Rectal smooth muscle tissue (tissue), 1 donor: ENCODE measurements at regions not wholly inside any gene's neighbourhood (a gene's known extent, or its start where the extent isn't known, plus 50 kb on each side); places are given as distances from the start of the nearest gene placed in this dataset.
"Not testable (repeated sequence)": the region's sequence is repeated elsewhere in the genome, so short reads cannot be mapped to it uniquely, and the experiment has no call there.

Experiments used
- H3K27ac ChIP-seq: one replicate; pipeline ENCODE4 v1.7.0; 2013; ENCODE audit warnings: low read depth, low read length, inconsistent platforms
- H3K27me3 ChIP-seq: one replicate; pipeline ENCODE4 v1.7.0; 2013; ENCODE audit warnings: low read length; ENCODE audit not compliant: control insufficient read depth, insufficient read depth
- H3K36me3 ChIP-seq: one replicate; pipeline ENCODE4 v1.7.0; 2013; ENCODE audit warnings: low read length; ENCODE audit not compliant: control insufficient read depth, insufficient read depth
- H3K4me1 ChIP-seq: one replicate; pipeline ENCODE4 v1.7.0; 2013; ENCODE audit warnings: low read length; ENCODE audit not compliant: control insufficient read depth, insufficient read depth
- H3K4me3 ChIP-seq: one replicate; pipeline ENCODE4 v1.7.0; 2013; ENCODE audit warnings: low read length
- H3K9ac ChIP-seq: one replicate; pipeline ENCODE4 v1.7.0; 2013; ENCODE audit warnings: low read length

DNA sequence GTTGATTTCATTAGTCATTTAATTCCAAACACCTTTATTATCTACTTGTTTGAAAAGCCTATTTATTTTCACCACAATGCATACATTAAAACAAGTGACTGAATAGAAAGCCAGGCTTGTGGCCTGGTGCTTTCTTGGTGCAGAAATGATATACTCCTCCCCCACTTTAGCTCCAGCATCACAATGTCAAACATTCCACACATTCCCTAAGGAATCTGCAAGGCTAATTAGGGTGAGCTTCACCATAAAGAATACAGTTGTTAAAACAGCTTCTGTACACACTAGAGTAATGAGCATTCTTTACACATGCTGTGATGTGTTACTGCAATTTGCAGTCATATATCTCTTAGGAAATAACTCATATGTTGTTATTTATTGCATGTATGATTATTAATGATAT, 705.7 kb downstream of the CETN3 start:
- no peak overlapping the region for H3K9ac ChIP-seq
- H3K27ac ChIP-seq, result no peak overlapping the region
- H3K36me3 ChIP-seq, result no peaks in the 10 kb centered on the region
- H3K27me3 ChIP-seq, result no peaks in the 10 kb centered on the region
- no peak overlapping the region for H3K4me3 ChIP-seq
- H3K4me1 ChIP-seq, result no peaks in the 10 kb centered on the region

DNA sequence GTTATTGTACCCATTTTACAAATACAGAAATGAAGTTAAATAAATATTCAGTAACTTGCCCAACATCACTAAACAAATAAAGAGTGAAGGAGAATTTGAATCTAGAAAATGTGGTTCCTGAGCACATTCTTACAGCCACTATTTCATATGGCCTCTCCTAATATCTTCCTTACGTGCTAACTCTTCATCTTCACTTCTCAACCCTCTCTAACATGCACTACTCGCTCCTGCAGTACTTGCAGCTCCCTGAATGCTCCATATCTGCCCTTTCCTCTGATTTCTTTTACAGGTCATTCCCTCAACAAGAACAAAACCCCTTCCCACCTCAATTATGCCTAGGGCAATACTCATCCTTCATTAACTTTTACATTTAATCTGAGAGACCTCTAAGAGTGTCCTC, 711.5 kb downstream of the CETN3 start:
- Histone ChIP-seq H3K36me3 (no peaks in the 10 kb centered on the region), H3K27ac (no peak overlapping the region), H3K4me1 (no peaks in the 10 kb centered on the region), H3K4me3 (no peak overlapping the region), H3K9ac (no peak overlapping the region), H3K27me3 (no peaks in the 10 kb centered on the region)

DNA sequence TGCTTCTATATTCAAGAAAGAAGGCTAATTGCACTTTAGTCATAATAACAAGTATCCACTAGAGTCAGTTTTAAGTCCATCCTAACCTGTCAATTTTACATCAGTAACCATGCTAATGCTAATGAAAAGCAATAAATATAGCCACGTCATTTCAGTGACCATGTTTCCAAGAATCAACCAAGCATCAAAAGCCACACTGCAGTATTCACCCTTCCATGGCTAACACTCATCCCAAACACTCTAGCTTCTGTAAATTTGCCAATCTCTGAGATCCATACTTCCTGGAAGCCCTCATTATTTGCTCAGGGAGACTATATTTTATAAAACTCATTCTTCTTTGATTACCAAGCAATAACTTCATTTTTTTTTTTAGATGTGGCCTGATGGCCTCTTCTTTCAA, 712.0 kb downstream of the CETN3 start:
- H3K27ac ChIP-seq, result no peak overlapping the region

DNA sequence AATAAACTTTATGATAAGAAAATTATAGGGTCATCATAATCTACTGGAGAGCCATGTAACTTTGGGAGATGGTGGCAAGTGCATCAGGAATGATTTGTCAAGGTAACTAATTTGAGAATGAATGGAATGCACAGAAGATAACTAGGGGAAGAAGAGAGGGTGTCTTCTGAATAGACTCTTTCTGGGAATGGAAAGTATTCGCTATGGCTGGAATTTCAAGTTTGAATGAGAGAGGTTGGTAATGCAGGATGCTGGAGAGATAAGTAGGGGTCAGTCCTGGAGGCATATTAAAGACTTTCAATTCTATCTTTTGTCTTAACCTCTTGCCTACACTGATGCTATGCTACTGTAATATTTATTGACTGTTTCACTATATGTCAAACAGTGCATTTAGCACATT, 714.2 kb downstream of the CETN3 start:
- H3K9ac ChIP-seq, result no peak overlapping the region
- H3K36me3 ChIP-seq, result no peaks in the 10 kb centered on the region
- no peak overlapping the region for H3K4me3 ChIP-seq
- H3K4me1 ChIP-seq, result no peaks in the 10 kb centered on the region
- H3K27me3 ChIP-seq, result no peaks in the 10 kb centered on the region
- no peak overlapping the region for H3K27ac ChIP-seq

More for the DNA sequence above, 712.0 kb downstream of the CETN3 start:
- no peak overlapping the region for H3K4me3 ChIP-seq
- H3K27me3 ChIP-seq, result no peaks in the 10 kb centered on the region
- no peak overlapping the region for H3K9ac ChIP-seq
- no peaks in the 10 kb centered on the region for H3K4me1 ChIP-seq
- H3K36me3 ChIP-seq, result no peaks in the 10 kb centered on the region

DNA sequence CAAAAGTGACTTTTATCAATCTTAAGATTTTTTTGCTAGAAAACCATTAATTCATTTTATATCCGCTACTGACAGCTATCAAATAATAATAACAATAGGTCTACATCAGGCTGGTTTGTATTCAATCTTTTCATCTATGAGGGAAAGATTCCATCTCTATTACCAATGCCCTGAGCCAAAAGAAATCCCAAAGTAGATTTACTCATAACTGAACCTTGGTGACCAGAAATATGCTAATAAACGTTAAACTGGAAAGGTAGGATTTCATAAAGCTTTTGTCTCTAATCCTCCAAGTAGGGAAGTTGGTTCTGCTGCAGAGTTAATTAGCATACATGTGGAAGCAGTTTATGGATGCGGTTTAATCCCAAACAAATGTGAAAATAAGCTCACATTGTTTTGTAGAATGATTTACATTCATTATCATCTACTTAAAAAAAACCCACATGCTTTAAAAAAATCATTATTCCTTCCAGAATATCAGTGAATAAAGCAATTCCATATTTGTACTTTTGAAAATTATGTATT, 715.5 kb downstream of the CETN3 start:
- Histone ChIP-seq H3K4me3 (no peak overlapping the region), H3K9ac (no peak overlapping the region), H3K36me3 (no peaks in the 10 kb centered on the region), H3K27me3 (no peaks in the 10 kb centered on the region), H3K27ac (no peak overlapping the region), H3K4me1 (no peaks in the 10 kb centered on the region)

DNA sequence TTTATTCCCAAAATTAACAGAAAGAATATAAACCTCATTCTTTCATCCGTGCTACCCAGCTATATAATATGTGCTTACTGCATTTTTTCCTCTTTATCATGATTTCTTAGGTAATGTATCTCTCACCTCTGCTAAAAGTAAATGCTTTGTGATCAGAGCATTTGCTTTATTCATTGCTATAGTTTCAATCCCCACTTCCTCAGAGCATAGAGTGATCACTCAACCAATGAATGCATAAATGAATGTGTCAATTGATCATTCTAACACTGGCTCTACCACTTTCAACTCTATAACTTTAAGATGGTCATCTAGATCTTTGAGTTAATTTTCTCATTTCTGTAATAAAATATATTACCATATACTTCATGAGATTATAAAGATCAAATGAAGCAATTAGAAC, 719.2 kb downstream of the CETN3 start:
- H3K9ac ChIP-seq, result no peak overlapping the region
- H3K36me3 ChIP-seq, result no peaks in the 10 kb centered on the region
- H3K4me3 ChIP-seq, result no peak overlapping the region
- H3K27me3 ChIP-seq, result no peaks in the 10 kb centered on the region
- no peak overlapping the region for H3K27ac ChIP-seq
- H3K4me1 ChIP-seq, result no peaks in the 10 kb centered on the region

DNA sequence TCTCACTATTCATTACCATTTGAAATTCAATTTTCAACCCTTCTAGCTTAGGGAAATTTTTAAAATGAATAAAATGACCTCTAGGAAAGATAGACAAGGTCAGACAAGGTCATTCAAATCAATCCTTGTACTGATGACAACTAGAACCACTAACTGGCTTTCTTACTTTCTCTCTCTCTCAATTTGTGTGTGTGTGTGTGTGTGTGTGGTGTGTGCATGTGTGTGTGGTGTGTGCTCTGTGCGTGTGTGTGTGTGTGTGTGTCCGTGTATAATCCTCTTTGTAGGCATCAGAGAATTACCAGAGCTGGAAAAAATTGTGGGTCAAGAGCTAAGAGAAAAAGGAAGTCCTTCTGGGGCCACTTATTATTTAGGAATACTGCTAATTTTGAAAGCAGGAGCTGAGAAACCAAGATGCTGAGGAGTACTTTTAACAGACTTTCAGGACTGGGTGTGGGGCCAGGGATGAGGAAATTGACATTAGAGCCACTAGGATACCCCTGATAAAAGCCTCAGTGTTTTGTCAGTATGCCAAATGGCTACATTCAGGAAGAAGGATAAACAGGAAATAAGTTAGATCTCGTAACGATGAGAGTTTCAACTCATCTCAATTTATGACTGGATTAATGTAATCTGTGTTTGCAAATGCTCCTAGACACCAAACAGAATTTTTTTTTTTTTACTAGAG, 723.3 kb downstream of the CETN3 start:
- no peak overlapping the region for H3K4me3 ChIP-seq
- H3K36me3 ChIP-seq, result no peaks in the 10 kb centered on the region
- H3K4me1 ChIP-seq, result no peaks in the 10 kb centered on the region
- H3K27me3 ChIP-seq, result no peaks in the 10 kb centered on the region
- H3K9ac ChIP-seq, result no peak overlapping the region
- H3K27ac ChIP-seq, result no peak overlapping the region

DNA sequence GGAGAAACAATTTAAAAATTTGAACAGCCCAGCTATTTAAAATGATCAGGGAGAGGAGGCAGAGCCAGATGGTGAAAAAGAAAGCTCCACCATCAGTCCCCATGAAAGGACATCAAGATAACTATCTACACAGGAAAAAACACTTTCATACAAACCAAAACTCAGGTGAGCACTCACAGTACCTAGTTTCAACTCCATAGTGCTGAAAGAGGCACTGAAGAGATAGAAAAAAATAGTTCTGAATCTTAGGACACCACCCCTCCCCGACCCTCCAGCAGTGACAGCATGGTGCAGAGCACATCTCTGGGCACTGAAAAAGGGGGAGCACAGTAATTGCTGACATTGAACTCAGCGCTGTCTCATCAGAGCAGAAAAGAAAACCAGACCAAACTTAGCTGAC, 732.9 kb downstream of the CETN3 start:
- Histone ChIP-seq H3K27ac (no peak overlapping the region), H3K36me3 (no peaks in the 10 kb centered on the region), H3K4me3 (no peak overlapping the region), H3K27me3 (no peaks in the 10 kb centered on the region), H3K9ac (no peak overlapping the region), H3K4me1 (no peaks in the 10 kb centered on the region)

DNA sequence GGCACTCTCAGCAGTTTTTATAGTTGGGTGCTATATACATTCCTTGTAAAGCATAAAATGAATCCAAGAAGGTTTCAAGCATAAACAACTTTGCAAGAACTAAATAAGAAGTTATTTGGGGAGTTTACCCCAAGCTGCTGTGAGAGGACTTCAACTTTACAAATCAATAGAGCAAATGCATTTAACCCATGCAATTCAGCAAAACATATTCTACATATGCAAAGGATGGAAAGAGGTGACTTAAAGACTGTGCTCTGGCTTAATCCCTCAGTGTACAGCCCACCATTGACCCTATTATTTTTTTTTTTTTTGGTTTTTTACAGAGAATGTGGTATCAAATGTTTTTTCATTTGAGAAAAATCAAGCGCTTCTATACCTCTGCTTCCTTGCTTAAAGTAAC, 736.5 kb downstream of the CETN3 start:
- Histone ChIP-seq H3K27ac (no peak overlapping the region), H3K4me1 (no peaks in the 10 kb centered on the region), H3K4me3 (no peak overlapping the region), H3K27me3 (no peaks in the 10 kb centered on the region), H3K9ac (no peak overlapping the region), H3K36me3 (no peaks in the 10 kb centered on the region)

DNA sequence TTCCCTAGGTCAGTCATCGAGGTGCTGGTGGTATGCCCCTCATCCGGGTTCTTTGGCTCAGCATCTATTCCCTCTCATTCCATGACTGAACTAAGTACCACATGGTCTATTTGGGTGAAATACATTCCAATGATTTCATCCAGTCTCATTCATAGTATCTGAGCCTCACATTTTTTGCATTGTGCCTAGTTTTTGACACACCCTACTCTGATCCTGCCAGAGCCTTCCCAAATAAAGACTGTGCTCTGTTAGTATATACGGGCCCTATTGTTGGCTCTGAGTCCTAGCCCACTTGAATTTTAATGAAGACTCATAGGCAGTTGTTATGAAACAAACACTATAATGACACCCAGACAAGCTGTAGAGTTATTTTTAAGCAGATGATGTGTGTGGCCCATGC, 740.7 kb downstream of the CETN3 start:
- H3K27me3 ChIP-seq, result no peaks in the 10 kb centered on the region
- H3K4me3 ChIP-seq, result no peak overlapping the region
- H3K27ac ChIP-seq, result no peak overlapping the region
- no peaks in the 10 kb centered on the region for H3K4me1 ChIP-seq
- H3K9ac ChIP-seq, result no peak overlapping the region
- no peaks in the 10 kb centered on the region for H3K36me3 ChIP-seq

DNA sequence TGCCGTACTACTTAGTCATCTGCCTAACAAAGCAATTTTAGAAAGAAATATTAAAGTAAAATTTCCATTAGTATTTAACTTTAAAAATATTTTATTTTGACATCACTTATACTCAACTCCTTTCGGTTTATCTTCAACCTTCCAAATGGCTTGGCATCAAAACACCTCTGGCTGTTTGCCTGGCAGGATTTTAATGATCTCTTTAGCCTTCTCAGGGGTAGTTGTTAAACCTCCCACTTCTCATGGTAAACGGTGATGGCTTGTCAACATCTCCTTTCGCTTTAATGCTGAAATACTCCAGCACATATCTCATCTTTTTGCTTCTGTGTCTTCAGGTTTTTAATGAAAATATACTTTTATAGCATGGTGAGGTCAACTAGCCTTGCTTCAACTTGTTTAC, 747.1 kb downstream of the CETN3 start:
- Histone ChIP-seq H3K4me3 (no peak overlapping the region), H3K27ac (no peak overlapping the region), H3K27me3 (no peaks in the 10 kb centered on the region), H3K4me1 (no peaks in the 10 kb centered on the region), H3K36me3 (no peaks in the 10 kb centered on the region), H3K9ac (no peak overlapping the region)

DNA sequence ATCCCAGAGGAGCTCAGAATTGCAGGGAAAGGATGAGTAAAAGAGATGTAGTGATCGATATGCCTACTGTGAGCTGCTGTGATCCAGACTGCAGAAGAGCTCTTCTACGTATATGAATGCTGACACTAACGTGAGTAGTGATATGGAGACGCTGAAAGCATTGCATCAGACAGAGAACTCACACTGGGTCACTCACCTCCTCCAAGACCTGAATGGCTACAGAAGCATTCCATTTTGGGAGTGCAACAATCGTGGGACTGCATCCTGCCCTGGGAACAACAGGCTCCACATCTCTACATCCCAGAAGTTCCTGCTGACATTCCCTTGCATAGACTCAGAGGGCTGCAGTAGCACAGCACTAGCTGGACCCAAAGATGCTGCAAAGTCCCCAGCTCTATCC, 755.9 kb upstream of the MEF2C start:
- Histone ChIP-seq H3K4me3 (no peak overlapping the region), H3K36me3 (no peaks in the 10 kb centered on the region), H3K9ac (no peak overlapping the region), H3K27me3 (no peaks in the 10 kb centered on the region), H3K27ac (no peak overlapping the region), H3K4me1 (no peaks in the 10 kb centered on the region)

DNA sequence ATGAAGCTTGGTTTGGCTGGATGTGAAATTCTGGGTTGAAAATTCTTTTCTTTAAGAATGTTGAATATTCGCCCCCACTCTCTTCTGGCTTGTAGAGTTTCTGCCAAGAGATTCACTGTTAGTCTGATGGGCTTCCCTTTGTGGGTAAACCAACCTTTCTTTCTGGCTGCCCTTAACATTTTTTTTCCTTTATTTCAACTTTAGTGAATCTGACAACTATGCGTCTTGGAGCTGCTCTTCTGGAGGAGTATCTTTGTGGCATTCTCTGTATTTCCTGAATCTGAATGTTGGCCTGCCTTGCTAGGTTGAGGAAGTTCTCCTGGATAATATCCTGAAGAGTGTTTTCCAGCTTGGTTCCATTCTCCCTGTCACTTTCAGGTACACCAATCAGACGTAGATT, 751.2 kb upstream of the MEF2C start:
- not testable (repeated sequence) for H3K4me3 ChIP-seq, H3K4me1 ChIP-seq, H3K9ac ChIP-seq, H3K27ac ChIP-seq, H3K36me3 ChIP-seq, H3K27me3 ChIP-seq
